Fibroblast of lung (primary cell): ENCODE measurements at regions not wholly inside any gene's neighbourhood (a gene's known extent, or its start where the extent isn't known, plus 50 kb on each side); places are given as distances from the start of the nearest gene placed in this dataset.

ENCODE experiments used
- DNase-seq, 2 donors: peaks; one replicate each; pipeline versions ENCODE4 v3.0.0 to v3.0.0-alpha.2; 2010; ENCODE audit warnings: low read depth in 2 of 2
- H2AFZ ChIP-seq: 2 replicates; pipeline ENCODE4 v1.5.1; 2012; ENCODE audit warnings: low read length, control low read depth, inconsistent platforms
- H3K27ac ChIP-seq: 2 replicates; pipeline ENCODE4 v1.5.1; 2011; ENCODE audit warnings: low read length, control low read depth; ENCODE audit not compliant: insufficient read depth
- H3K27me3 ChIP-seq: 2 replicates; pipeline ENCODE4 v1.5.1; 2011; ENCODE audit warnings: mild to moderate bottlenecking, low read length; ENCODE audit not compliant: control insufficient read depth, insufficient read depth
- H3K36me3 ChIP-seq: 2 replicates; pipeline ENCODE4 v1.5.1; 2011; ENCODE audit warnings: low read length; ENCODE audit not compliant: control insufficient read depth, insufficient read depth
- H3K4me1 ChIP-seq: 2 replicates; pipeline ENCODE4 v1.5.1; 2011; ENCODE audit warnings: low read length; ENCODE audit not compliant: control insufficient read depth, insufficient read depth; ENCODE audit errors: extremely low read depth
- H3K4me2 ChIP-seq: 2 replicates; pipeline ENCODE4 v1.5.1; 2011; ENCODE audit warnings: low read length, control low read depth; ENCODE audit not compliant: insufficient read depth; ENCODE audit errors: extremely low read depth
- H3K4me3 ChIP-seq, 4 experiments: fragments of 200-600 bp in 1 of 4; sonication (generic) in 1 of 4; replicated peaks in 1 of 4; 2 replicates each; pipeline ENCODE4 v1.5.1; 2011 to 2016; ENCODE audit warnings: low read length in 4 of 4, low read depth in 3 of 4, mild to moderate bottlenecking in 3 of 4, control low read depth in 2 of 4, inconsistent platforms in 1 of 4, mixed read lengths in 1 of 4; ENCODE audit not compliant: insufficient read depth in 1 of 4; ENCODE audit errors: control extremely low read depth in 1 of 4
- H3K79me2 ChIP-seq: 2 replicates; pipeline ENCODE4 v1.5.1; 2012; ENCODE audit warnings: mild to moderate bottlenecking, low read length, inconsistent platforms; ENCODE audit not compliant: control insufficient read depth, insufficient read depth
- H3K9ac ChIP-seq: 2 replicates; pipeline ENCODE4 v1.5.1; 2011; ENCODE audit warnings: mild to moderate bottlenecking, low read length, control low read depth; ENCODE audit not compliant: insufficient read depth
- H3K9me3 ChIP-seq: 2 replicates; pipeline ENCODE4 v1.5.1; 2012; ENCODE audit warnings: low read depth, low read length; ENCODE audit not compliant: control insufficient read depth, insufficient read depth
- H4K20me1 ChIP-seq: 2 replicates; pipeline ENCODE4 v1.5.1; 2011; ENCODE audit warnings: low read length; ENCODE audit not compliant: control insufficient read depth, insufficient read depth; ENCODE audit errors: extremely low read depth
- CTCF ChIP-seq, 2 donors: IDR thresholded peaks in 1 of 2; conservative IDR thresholded peaks in 1 of 2; 1 replicate in 1 of 2; 2 replicates in 1 of 2; pipeline ENCODE4 v1.5.1; 2011 to 2012; ENCODE audit warnings: low read length in 2 of 2, control low read depth in 1 of 2, inconsistent platforms in 1 of 2, low read depth in 1 of 2, mild to moderate bottlenecking in 1 of 2
- EZH2 ChIP-seq: IDR thresholded peaks from 2 replicates; pipeline ENCODE4 v1.5.1; 2012; ENCODE audit warnings: low read length, control low read depth, mild to moderate bottlenecking; ENCODE audit errors: missing control alignments

- no peaks in the 10 kb centered on the region for H3K4me1 ChIP-seq
- no peak overlapping the region for H3K27ac ChIP-seq
- H3K9ac ChIP-seq, result no peak overlapping the region
- TF ChIP-seq CTCF (conservative IDR thresholded peaks at IDR 0.05 in 1 of 2, IDR thresholded peaks at IDR 0.05 in 1 of 2; ENCODE audit: low read depth in 1 of 2, low read length in 2 of 2) (no peak), EZH2 (no peak)
- no peaks in the 10 kb centered on the region for H3K79me2 ChIP-seq
- DNase-seq, result no peak
- H3K36me3 ChIP-seq, result no peaks in the 10 kb centered on the region
- H3K4me3 ChIP-seq, result no peak overlapping the region
- no peak overlapping the region for H2AFZ ChIP-seq
- no peak overlapping the region for H3K4me2 ChIP-seq
- H4K20me1 ChIP-seq, result no peaks in the 10 kb centered on the region
- H3K27me3 ChIP-seq, result no peaks in the 10 kb centered on the region
- H3K9me3 ChIP-seq, result no peaks in the 10 kb centered on the region
Observed at GRCh38 chr3:22358334-22358733, 607.3 kb upstream of the ZNF385D start.

- DNase-seq, result no peak
- Histone ChIP-seq H3K9ac (no peak overlapping the region), H3K27ac (no peak overlapping the region), H4K20me1 (no peaks in the 10 kb centered on the region), H3K4me1 (no peaks in the 10 kb centered on the region), H3K4me2 (no peak overlapping the region), H3K27me3 (no peaks in the 10 kb centered on the region), H3K9me3 (no peaks in the 10 kb centered on the region), H2AFZ (no peak overlapping the region), H3K36me3 (no peaks in the 10 kb centered on the region), H3K4me3 (no peak overlapping the region), H3K79me2 (no peaks in the 10 kb centered on the region)
- TF ChIP-seq EZH2 (no peak), CTCF (conservative IDR thresholded peaks at IDR 0.05 in 1 of 2, IDR thresholded peaks at IDR 0.05 in 1 of 2; ENCODE audit: low read depth in 1 of 2, low read length in 2 of 2) (no peak)
Observed at GRCh38 chr3:22360164-22360563, 609.2 kb upstream of the ZNF385D start.

- no peak overlapping the region for H3K9ac ChIP-seq
- H3K4me3 ChIP-seq, result no peak overlapping the region
- no peaks in the 10 kb centered on the region for H3K27me3 ChIP-seq
- no peak overlapping the region for H3K4me2 ChIP-seq
- no peak overlapping the region for H3K27ac ChIP-seq
- no peaks in the 10 kb centered on the region for H3K9me3 ChIP-seq
- H3K36me3 ChIP-seq, result no peaks in the 10 kb centered on the region
- TF ChIP-seq CTCF (conservative IDR thresholded peaks at IDR 0.05 in 1 of 2, IDR thresholded peaks at IDR 0.05 in 1 of 2; ENCODE audit: low read depth in 1 of 2, low read length in 2 of 2) (no peak), EZH2 (no peak)
- peak; percentile 2 to 58 for DNase-seq
- H2AFZ ChIP-seq, result no peak overlapping the region
- H4K20me1 ChIP-seq, result no peaks in the 10 kb centered on the region
- H3K4me1 ChIP-seq, result no peaks in the 10 kb centered on the region
- H3K79me2 ChIP-seq, result no peaks in the 10 kb centered on the region
Observed at GRCh38 chr3:22360970-22361369, 610.0 kb upstream of the ZNF385D start.
